PC-3 (cell line): ENCODE measurements at regions not wholly inside any gene's neighbourhood (a gene's known extent, or its start where the extent isn't known, plus 50 kb on each side); places are given as distances from the start of the nearest gene placed in this dataset.

ENCODE experiments used
- ATAC-seq: fragments of 200-7000 bp; cut with Tn5 transposase; 2 replicates; pipeline ENCODE4 v1.9.1; 2020; ENCODE audit warnings: mild to moderate bottlenecking, moderate library complexity
- BruUV-seq: library from RNA; stranded (reverse); fragments of 400-500 nt; replicated peaks from 2 replicates; lab custom pipeline; 2021; lab: Mats Ljungman, UMichigan
- CTCF ChIA-PET: fragments of 300-600 bp; sonication (Branson Sonifier 250); formaldehyde crosslinking; loops from one replicate; lab custom pipeline; 2022; ENCODE audit warnings: antibody characterized with exemption; lab: Charles Lee
- POLR2A ChIA-PET: fragments of 300-600 bp; sonication (Branson Sonifier 250); formaldehyde crosslinking; loops from one replicate; lab custom pipeline; 2022; ENCODE audit warnings: antibody characterized with exemption; ENCODE audit not compliant: unreplicated experiment; lab: Charles Lee
- DNase-seq: peaks from one replicate; pipeline ENCODE4 v3.0.0-alpha.2; 2015
- H2AFZ ChIP-seq: fragments of 300-600 bp; sonication (generic); 2 replicates; pipeline ENCODE4 v1.6.0; 2016; ENCODE audit warnings: antibody characterized with exemption, low read length
- H3F3A ChIP-seq: fragments of 300-600 bp; sonication (generic); one replicate; pipeline ENCODE4 v1.6.0; 2017; ENCODE audit warnings: antibody characterized with exemption, low read length, control low read depth, mild to moderate bottlenecking; ENCODE audit not compliant: unreplicated experiment
- H3K27ac ChIP-seq: fragments of 300-600 bp; sonication (generic); 2 replicates; pipeline ENCODE4 v1.5.1; 2016; ENCODE audit warnings: mild to moderate bottlenecking, low read length
- H3K27me3 ChIP-seq: fragments of 300-600 bp; sonication (generic); 2 replicates; pipeline ENCODE4 v1.6.1; 2016; ENCODE audit warnings: low read length, mixed read lengths
- H3K36me3 ChIP-seq: fragments of 300-600 bp; sonication (generic); 2 replicates; pipeline ENCODE4 v1.6.1; 2016; ENCODE audit warnings: low read depth, mixed run types, low read length, mixed read lengths
- H3K4me1 ChIP-seq: fragments of 300-600 bp; sonication (generic); 2 replicates; pipeline ENCODE4 v1.5.1; 2016; ENCODE audit warnings: low read length; ENCODE audit not compliant: insufficient read depth
- H3K4me2 ChIP-seq: fragments of 300-600 bp; sonication (generic); 2 replicates; pipeline ENCODE4 v1.6.0; 2016; ENCODE audit warnings: low read length
- H3K4me3 ChIP-seq: fragments of 300-600 bp; sonication (generic); 2 replicates; pipeline ENCODE4 v1.5.1; 2016; ENCODE audit warnings: mild to moderate bottlenecking, low read length, mixed read lengths
- H3K79me2 ChIP-seq: fragments of 300-600 bp; sonication (generic); 2 replicates; pipeline ENCODE4 v1.6.1; 2017; ENCODE audit warnings: low read length, mixed read lengths
- H3K9ac ChIP-seq: fragments of 300-600 bp; sonication (generic); 2 replicates; pipeline ENCODE4 v1.6.0; 2016; ENCODE audit warnings: mild to moderate bottlenecking, low read length
- H3K9me2 ChIP-seq: fragments of 300-600 bp; sonication (generic); replicated peaks from 2 replicates; pipeline ENCODE4 v1.6.1; 2016; ENCODE audit warnings: mixed run types, low read length, mixed read lengths
- H3K9me3 ChIP-seq: fragments of 300-600 bp; sonication (generic); 2 replicates; pipeline ENCODE4 v1.6.1; 2016; ENCODE audit warnings: low read length, mixed read lengths
- H4K20me1 ChIP-seq: fragments of 300-600 bp; sonication (generic); 2 replicates; pipeline ENCODE4 v1.6.1; 2016; ENCODE audit warnings: low read length, mixed read lengths
- CTCF ChIP-seq: fragments of 300-600 bp; sonication (generic); conservative IDR thresholded peaks from 2 replicates; pipeline ENCODE4 v1.5.1; 2017; ENCODE audit warnings: antibody characterized with exemption, low read depth, mild to moderate bottlenecking, low read length
- EZH2 ChIP-seq: fragments of 300-600 bp; sonication (generic); IDR thresholded peaks from one replicate; pipeline ENCODE4 v1.6.1; 2017; ENCODE audit warnings: antibody characterized with exemption, mild to moderate bottlenecking, low read length; ENCODE audit not compliant: unreplicated experiment
- EZH2phosphoT487 ChIP-seq: fragments of 300-600 bp; sonication (generic); IDR thresholded peaks from 2 replicates; pipeline ENCODE4 v1.6.1; 2018; ENCODE audit warnings: mild to moderate bottlenecking, antibody characterized with exemption, low read length, borderline replicate concordance
- intact Hi-C: fragments of 100-400 bp; cut with micrococcal nuclease; formaldehyde crosslinking; loops from 2 replicates; pipeline ENCODE4 v1.9.0; 2023

GRCh38 chr1:157272729-157273524 lies 134.7 kb upstream of the ETV3 start:
- no peak for DNase-seq
- no peak for TF ChIP-seq EZH2phosphoT487
- no peak for TF ChIP-seq EZH2
- no peak for TF ChIP-seq CTCF
- ATAC-seq, result no peak
- H3K9ac ChIP-seq, result no peak overlapping the region
- no peaks in the 10 kb centered on the region for H3K9me3 ChIP-seq
- no peak overlapping the region for H3K4me2 ChIP-seq
- no peak overlapping the region for H3K4me3 ChIP-seq
- H3K27ac ChIP-seq, result no peak overlapping the region
- H3K9me2 ChIP-seq, result no peaks in the 10 kb centered on the region
- no peaks in the 10 kb centered on the region for H3K36me3 ChIP-seq
- ChIA-PET CTCF (no interaction called here), POLR2A (no interaction called here)
- H2AFZ ChIP-seq, result no peak overlapping the region
- no peaks in the 10 kb centered on the region for H3K79me2 ChIP-seq
- H4K20me1 ChIP-seq, result no peaks in the 10 kb centered on the region
- BruUV-seq, result no TSS peak
- peaks cover 65% of the 10 kb centered on the region for H3K27me3 ChIP-seq
- no peaks in the 10 kb centered on the region for H3F3A ChIP-seq
- intact Hi-C loops, result no loop called here
- no peaks in the 10 kb centered on the region for H3K4me1 ChIP-seq

- Histone ChIP-seq H3K4me2 (no peak overlapping the region), H3K4me3 (no peak overlapping the region), H3K79me2 (no peaks in the 10 kb centered on the region), H4K20me1 (no peaks in the 10 kb centered on the region), H3K9me3 (no peaks in the 10 kb centered on the region), H3K27ac (no peak overlapping the region), H3K36me3 (no peaks in the 10 kb centered on the region), H3F3A (no peaks in the 10 kb centered on the region), H3K9ac (no peak overlapping the region), H2AFZ (no peak overlapping the region), H3K27me3 (peaks cover 65% of the 10 kb centered on the region), H3K4me1 (no peaks in the 10 kb centered on the region), H3K9me2 (no peaks in the 10 kb centered on the region)
- intact Hi-C loops, result no loop called here
- ATAC-seq (no peak), DNase-seq (no peak)
- no peak for TF ChIP-seq EZH2phosphoT487
- no peak for TF ChIP-seq EZH2
- no peak for TF ChIP-seq CTCF
- ChIA-PET CTCF (no interaction called here), POLR2A (no interaction called here)
- no TSS peak for BruUV-seq
These were observed 134.1 kb upstream of the ETV3 start for GRCh38 chr1:157272264-157272663.

- H3F3A ChIP-seq, result no peaks in the 10 kb centered on the region
- intact Hi-C loops, result no loop called here
- POLR2A ChIA-PET, result no interaction called here
These were observed 132.6 kb upstream of the ETV3 start for GRCh38 chr1:157270705-157271274.

More at GRCh38 chr1:157270705-157271274, 132.6 kb upstream of the ETV3 start:
- Histone ChIP-seq H3K9me2 (no peaks in the 10 kb centered on the region), H3K27me3 (peaks cover 57% of the 10 kb centered on the region), H2AFZ (no peak overlapping the region), H3K79me2 (no peaks in the 10 kb centered on the region), H3K4me1 (no peaks in the 10 kb centered on the region), H3K27ac (no peak overlapping the region), H3K9ac (no peak overlapping the region), H3K4me2 (no peak overlapping the region), H3K9me3 (no peaks in the 10 kb centered on the region), H3K36me3 (no peaks in the 10 kb centered on the region), H4K20me1 (no peaks in the 10 kb centered on the region), H3K4me3 (no peak overlapping the region)
- no peak for TF ChIP-seq CTCF
- TF ChIP-seq EZH2, result no peak
- TF ChIP-seq EZH2phosphoT487, result no peak
- ATAC-seq (no peak), DNase-seq (no peak)
- CTCF ChIA-PET, result no interaction called here
- no TSS peak for BruUV-seq
